ENCODE measurements at regions not wholly inside any gene's neighbourhood (a gene's known extent, or its start where the extent isn't known, plus 50 kb on each side); places are given as distances from the start of the nearest gene placed in this dataset.

- peak; percentile 60 for DNase-seq
- H3K9ac ChIP-seq = no peak overlapping the region
- no peak overlapping the region for H2AFZ ChIP-seq
- H3K9me3 ChIP-seq (ENCODE audit: low read depth) = no peaks in the 10 kb centered on the region
- H3F3A ChIP-seq (ENCODE audit: insufficient read depth) = peaks cover 5% of the 10 kb centered on the region; the same call in 1 of the 2 replicates
- H3K4me2 ChIP-seq (ENCODE audit: unreplicated experiment) = peak overlapping the region; percentile 3
- in situ Hi-C loops (cut with MboI) = no loop called here
- no peak overlapping the region for H3K27ac ChIP-seq
- H3K27me3 ChIP-seq (replicated peaks; ENCODE audit: insufficient read depth) = no peaks in the 10 kb centered on the region
- H3K9me2 ChIP-seq (ENCODE audit: insufficient read depth) = no peaks in the 10 kb centered on the region
- 0 out of 2 replicates have a peak, but pooled peaks cover 5% of the 10 kb centered on the region for H3K4me1 ChIP-seq (ENCODE audit: insufficient read depth)
- H3K4me3 ChIP-seq = no peak overlapping the region
- H3K36me3 ChIP-seq (ENCODE audit: low read depth) = no peaks in the 10 kb centered on the region
- 28 to 41% methylated on average over 2 of the region's 2 CpGs for WGBS, 2 experiments (ENCODE audit: low coverage in 1 of 2, low lambda C conversion rate in 2 of 2, missing lambda C conversion rate in 2 of 2)
- no peaks in the 10 kb centered on the region for H4K20me1 ChIP-seq (ENCODE audit: insufficient read depth)
- no peaks in the 10 kb centered on the region for H3K79me2 ChIP-seq (ENCODE audit: insufficient read depth)
- no peak for TF ChIP-seq EZH2phosphoT487 (IDR thresholded peaks at IDR 0.05; ENCODE audit: insufficient read depth, low read depth)
- TF ChIP-seq EZH2 (IDR thresholded peaks at IDR 0.05; ENCODE audit: insufficient read depth, poor library complexity, severe bottlenecking) = no peak
These were observed 873.9 kb downstream of the MCTP2 start for GRCh38 chr15:95105229-95105628.

DNA sequence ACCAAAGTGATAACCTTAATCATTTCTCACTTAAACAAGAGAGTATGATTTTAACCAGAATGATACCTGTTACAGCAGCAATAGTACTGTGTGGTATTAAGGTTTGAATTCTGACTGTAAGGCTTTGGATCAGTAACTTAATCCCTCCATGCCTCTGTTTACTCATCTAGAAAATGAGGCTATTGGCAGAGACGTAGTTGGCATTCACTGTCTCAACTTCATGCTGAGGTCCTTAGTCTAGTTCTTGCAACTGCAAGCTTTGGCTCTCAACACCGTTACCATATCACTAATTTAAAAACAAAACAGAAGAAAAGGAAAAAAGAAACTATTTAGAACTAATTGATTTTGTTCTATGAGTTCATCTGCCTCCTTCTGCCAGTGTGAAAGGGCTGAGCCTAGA is 875.4 kb downstream of the MCTP2 start:
- Histone ChIP-seq H3K27me3 (replicated peaks; ENCODE audit: insufficient read depth) (no peaks in the 10 kb centered on the region), H3K4me2 (ENCODE audit: unreplicated experiment) (no peak overlapping the region), H3K9ac (no peak overlapping the region), H3K79me2 (ENCODE audit: insufficient read depth) (no peaks in the 10 kb centered on the region), H3K27ac (no peak overlapping the region), H2AFZ (no peak overlapping the region), H3K4me3 (no peak overlapping the region), H3K4me1 (ENCODE audit: insufficient read depth) (0 out of 2 replicates have a peak, but pooled peaks cover 5% of the 10 kb centered on the region), H3F3A (ENCODE audit: insufficient read depth) (peaks cover 5% of the 10 kb centered on the region; the same call in 1 of the 2 replicates), H3K9me2 (ENCODE audit: insufficient read depth) (no peaks in the 10 kb centered on the region), H4K20me1 (ENCODE audit: insufficient read depth) (no peaks in the 10 kb centered on the region), H3K9me3 (ENCODE audit: low read depth) (no peaks in the 10 kb centered on the region), H3K36me3 (ENCODE audit: low read depth) (no peaks in the 10 kb centered on the region)
- WGBS, 2 experiments (ENCODE audit: low coverage in 1 of 2, low lambda C conversion rate in 2 of 2, missing lambda C conversion rate in 2 of 2) = 57 to 62% methylated on average over 2 of the region's 2 CpGs
- in situ Hi-C loops (cut with MboI) = no loop called here
- TF ChIP-seq EZH2phosphoT487 (IDR thresholded peaks at IDR 0.05; ENCODE audit: insufficient read depth, low read depth) (no peak), EZH2 (IDR thresholded peaks at IDR 0.05; ENCODE audit: insufficient read depth, poor library complexity, severe bottlenecking) (no peak)
- no peak for DNase-seq

GRCh38 chr15:95108673-95109072 is 877.3 kb downstream of the MCTP2 start:
- Histone ChIP-seq H3K79me2 (ENCODE audit: insufficient read depth) (no peaks in the 10 kb centered on the region), H3F3A (ENCODE audit: insufficient read depth) (peaks cover 5% of the 10 kb centered on the region; the same call in 1 of the 2 replicates), H3K27me3 (replicated peaks; ENCODE audit: insufficient read depth) (no peaks in the 10 kb centered on the region), H2AFZ (no peak overlapping the region), H4K20me1 (ENCODE audit: insufficient read depth) (no peaks in the 10 kb centered on the region), H3K9ac (no peak overlapping the region), H3K9me3 (ENCODE audit: low read depth) (no peaks in the 10 kb centered on the region), H3K4me1 (ENCODE audit: insufficient read depth) (0 out of 2 replicates have a peak, but pooled peaks cover 5% of the 10 kb centered on the region), H3K27ac (no peak overlapping the region), H3K4me2 (ENCODE audit: unreplicated experiment) (no peak overlapping the region), H3K36me3 (ENCODE audit: low read depth) (no peaks in the 10 kb centered on the region), H3K9me2 (ENCODE audit: insufficient read depth) (no peaks in the 10 kb centered on the region), H3K4me3 (no peak overlapping the region)
- in situ Hi-C loops (cut with MboI) = no loop called here
- DNase-seq = no peak
- WGBS, 2 experiments (ENCODE audit: low coverage in 1 of 2, low lambda C conversion rate in 2 of 2, missing lambda C conversion rate in 2 of 2) = 65 to 71% methylated on average over 3 of the region's 3 CpGs
- TF ChIP-seq EZH2phosphoT487 (IDR thresholded peaks at IDR 0.05; ENCODE audit: insufficient read depth, low read depth) = no peak
- TF ChIP-seq EZH2 (IDR thresholded peaks at IDR 0.05; ENCODE audit: insufficient read depth, poor library complexity, severe bottlenecking) = no peak

GRCh38 chr15:95111969-95112368 is 880.6 kb downstream of the MCTP2 start:
- WGBS, 2 experiments (ENCODE audit: low coverage in 1 of 2, low lambda C conversion rate in 2 of 2, missing lambda C conversion rate in 2 of 2) = 60 to 74% methylated on average over 5 of the region's 5 CpGs
- H3K9me3 ChIP-seq (ENCODE audit: low read depth) = no peaks in the 10 kb centered on the region
- in situ Hi-C loops (cut with MboI) = no loop called here
- no peaks in the 10 kb centered on the region for H3K79me2 ChIP-seq (ENCODE audit: insufficient read depth)
- no peaks in the 10 kb centered on the region for H3K9me2 ChIP-seq (ENCODE audit: insufficient read depth)
- no peak for DNase-seq
- H3K27ac ChIP-seq = no peak overlapping the region
- no peaks in the 10 kb centered on the region for H3F3A ChIP-seq (ENCODE audit: insufficient read depth)
- H3K27me3 ChIP-seq (replicated peaks; ENCODE audit: insufficient read depth) = no peaks in the 10 kb centered on the region
- no peak for TF ChIP-seq EZH2 (IDR thresholded peaks at IDR 0.05; ENCODE audit: insufficient read depth, poor library complexity, severe bottlenecking)
- no peak for TF ChIP-seq EZH2phosphoT487 (IDR thresholded peaks at IDR 0.05; ENCODE audit: insufficient read depth, low read depth)
- no peak overlapping the region for H2AFZ ChIP-seq
- H3K4me1 ChIP-seq (ENCODE audit: insufficient read depth) = no peaks in the 10 kb centered on the region
- H3K36me3 ChIP-seq (ENCODE audit: low read depth) = no peaks in the 10 kb centered on the region
- no peak overlapping the region for H3K4me3 ChIP-seq
- H4K20me1 ChIP-seq (ENCODE audit: insufficient read depth) = no peaks in the 10 kb centered on the region
- H3K9ac ChIP-seq = no peak overlapping the region
- H3K4me2 ChIP-seq (ENCODE audit: unreplicated experiment) = no peak overlapping the region

- Histone ChIP-seq H3K36me3 (ENCODE audit: low read depth) (no peaks in the 10 kb centered on the region), H3K9ac (no peak overlapping the region), H4K20me1 (ENCODE audit: insufficient read depth) (no peaks in the 10 kb centered on the region), H3K79me2 (ENCODE audit: insufficient read depth) (no peaks in the 10 kb centered on the region), H3K27me3 (replicated peaks; ENCODE audit: insufficient read depth) (no peaks in the 10 kb centered on the region), H3K27ac (no peak overlapping the region), H3K9me3 (ENCODE audit: low read depth) (no peaks in the 10 kb centered on the region), H3K4me1 (ENCODE audit: insufficient read depth) (no peaks in the 10 kb centered on the region), H3F3A (ENCODE audit: insufficient read depth) (no peaks in the 10 kb centered on the region), H3K4me3 (no peak overlapping the region), H3K9me2 (ENCODE audit: insufficient read depth) (no peaks in the 10 kb centered on the region), H2AFZ (no peak overlapping the region), H3K4me2 (ENCODE audit: unreplicated experiment) (no peak overlapping the region)
- DNase-seq = no peak
- 25 to 28% methylated on average over 1 of the region's 1 CpG for WGBS, 2 experiments (ENCODE audit: low coverage in 1 of 2, low lambda C conversion rate in 2 of 2, missing lambda C conversion rate in 2 of 2)
- no peak for TF ChIP-seq EZH2phosphoT487 (IDR thresholded peaks at IDR 0.05; ENCODE audit: insufficient read depth, low read depth)
- no peak for TF ChIP-seq EZH2 (IDR thresholded peaks at IDR 0.05; ENCODE audit: insufficient read depth, poor library complexity, severe bottlenecking)
- in situ Hi-C loops (cut with MboI) = no loop called here
These were observed 881.7 kb downstream of the MCTP2 start for GRCh38 chr15:95113041-95113440.

All from GM23248 (cell line).